Gastrocnemius medialis (tissue), 4 donors: ENCODE measurements at regions not wholly inside any gene's neighbourhood (a gene's known extent, or its start where the extent isn't known, plus 50 kb on each side); places are given as distances from the start of the nearest gene placed in this dataset.

Experiments used
- POLR2A ChIP-seq, 2 donors: fragments of 450-650 bp; IDR thresholded peaks; one replicate each; pipeline ENCODE4 v1.6.1; 2017; ENCODE audit warnings: antibody characterized with exemption in 2 of 2, mild to moderate bottlenecking in 2 of 2, moderate library complexity in 2 of 2
- TF ChIP-seq, protein P1 (sequence below), 5 experiments: fragments of 450-650 bp in 3 of 5; fragments of 200-600 bp in 2 of 5; sonication (generic) in 2 of 5; IDR thresholded peaks in 4 of 5; conservative IDR thresholded peaks in 1 of 5; 1 replicate in 4 of 5; 2 replicates in 1 of 5; pipeline ENCODE4 v1.5.1; 2016 to 2019; ENCODE audit warnings: antibody characterized with exemption in 5 of 5, mild to moderate bottlenecking in 3 of 5, moderate library complexity in 3 of 5

DNA sequence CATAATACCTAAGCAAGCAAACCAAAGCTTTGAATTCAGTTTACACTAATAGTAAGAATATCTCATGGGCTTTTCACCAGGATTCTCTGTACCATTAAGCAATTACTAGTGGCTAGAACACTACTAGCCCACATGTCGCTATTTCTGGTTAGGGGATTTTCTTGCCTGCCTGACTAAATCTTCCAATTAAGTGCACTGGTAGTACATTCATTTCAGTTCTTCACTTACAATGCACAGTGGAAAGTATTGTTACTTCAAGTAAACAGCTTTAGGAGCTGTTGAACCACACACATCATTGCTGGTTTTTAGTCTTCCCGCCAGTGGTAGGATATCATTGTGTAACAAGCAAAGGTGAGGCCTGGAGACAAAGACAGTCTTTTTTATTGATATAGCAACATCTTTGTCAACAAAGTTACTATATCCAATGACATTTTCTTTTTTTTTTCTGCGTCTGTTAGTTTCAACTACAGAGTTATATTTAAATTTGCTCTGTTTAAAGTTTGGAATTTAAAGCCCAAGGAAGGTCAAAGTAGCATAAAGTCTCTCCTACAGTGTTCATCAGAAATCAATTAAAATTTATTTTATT, 826.8 kb upstream of the NR2F2 start:
- TF ChIP-seq, protein P1, sequence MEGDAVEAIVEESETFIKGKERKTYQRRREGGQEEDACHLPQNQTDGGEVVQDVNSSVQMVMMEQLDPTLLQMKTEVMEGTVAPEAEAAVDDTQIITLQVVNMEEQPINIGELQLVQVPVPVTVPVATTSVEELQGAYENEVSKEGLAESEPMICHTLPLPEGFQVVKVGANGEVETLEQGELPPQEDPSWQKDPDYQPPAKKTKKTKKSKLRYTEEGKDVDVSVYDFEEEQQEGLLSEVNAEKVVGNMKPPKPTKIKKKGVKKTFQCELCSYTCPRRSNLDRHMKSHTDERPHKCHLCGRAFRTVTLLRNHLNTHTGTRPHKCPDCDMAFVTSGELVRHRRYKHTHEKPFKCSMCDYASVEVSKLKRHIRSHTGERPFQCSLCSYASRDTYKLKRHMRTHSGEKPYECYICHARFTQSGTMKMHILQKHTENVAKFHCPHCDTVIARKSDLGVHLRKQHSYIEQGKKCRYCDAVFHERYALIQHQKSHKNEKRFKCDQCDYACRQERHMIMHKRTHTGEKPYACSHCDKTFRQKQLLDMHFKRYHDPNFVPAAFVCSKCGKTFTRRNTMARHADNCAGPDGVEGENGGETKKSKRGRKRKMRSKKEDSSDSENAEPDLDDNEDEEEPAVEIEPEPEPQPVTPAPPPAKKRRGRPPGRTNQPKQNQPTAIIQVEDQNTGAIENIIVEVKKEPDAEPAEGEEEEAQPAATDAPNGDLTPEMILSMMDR (IDR thresholded peaks at IDR 0.05 in 4 of 5, conservative IDR thresholded peaks at IDR 0.05 in 1 of 5): no peak
- TF ChIP-seq POLR2A (IDR thresholded peaks at IDR 0.05): no peak
